DND-41 (cell line): ENCODE measurements at regions not wholly inside any gene's neighbourhood (a gene's known extent, or its start where the extent isn't known, plus 50 kb on each side); places are given as distances from the start of the nearest gene placed in this dataset.
A peak's percentile ranks its signal among the peaks of the same experiment; 100 is the strongest.

ENCODE experiments used
- ATAC-seq: fragments of 200-7000 bp; cut with Tn5 transposase; 3 replicates; pipeline ENCODE4 v1.9.1; 2021; ENCODE audit warnings: low read depth; ENCODE audit not compliant: insufficient read depth
- DNase-seq: peaks from one replicate; pipeline ENCODE4 v3.0.0-alpha.2; 2020
- H2AFZ ChIP-seq: 2 replicates; pipeline ENCODE4 v1.6.0; 2012; ENCODE audit warnings: low read depth, low read length
- H3K27ac ChIP-seq: 2 replicates; pipeline ENCODE4 v1.5.1; 2012; ENCODE audit warnings: low read length, inconsistent platforms
- H3K27me3 ChIP-seq: fragments of 200-600 bp; sonication (generic); 2 replicates; pipeline ENCODE4 v1.6.0; 2012; ENCODE audit warnings: low read length, mild to moderate bottlenecking, inconsistent platforms; ENCODE audit not compliant: insufficient read depth, poor library complexity
- H3K36me3 ChIP-seq: 2 replicates; pipeline ENCODE4 v1.5.1; 2012; ENCODE audit warnings: low read length, inconsistent platforms; ENCODE audit not compliant: insufficient read depth
- H3K4me1 ChIP-seq: 2 replicates; pipeline ENCODE4 v1.5.1; 2012; ENCODE audit warnings: mild to moderate bottlenecking, low read length; ENCODE audit not compliant: insufficient read depth
- H3K4me2 ChIP-seq: 2 replicates; pipeline ENCODE4 v1.6.0; 2012; ENCODE audit warnings: mild to moderate bottlenecking, moderate library complexity, low read length, inconsistent platforms; ENCODE audit not compliant: insufficient read depth
- H3K4me3 ChIP-seq, 2 experiments: fragments of 200-600 bp in 1 of 2; shearing (Covaris generic) in 1 of 2; 2 replicates each; pipeline ENCODE4 v1.5.1; 2012 to 2016; ENCODE audit warnings: inconsistent platforms in 2 of 2, low read length in 2 of 2, mild to moderate bottlenecking in 2 of 2, low read depth in 1 of 2, moderate library complexity in 1 of 2
- H3K79me2 ChIP-seq: 2 replicates; pipeline ENCODE4 v1.6.0; 2012; ENCODE audit warnings: low read length, inconsistent platforms; ENCODE audit not compliant: insufficient read depth
- H3K9ac ChIP-seq: 2 replicates; pipeline ENCODE4 v1.6.0; 2012; ENCODE audit warnings: low read depth, mild to moderate bottlenecking, inconsistent platforms, low read length, moderate library complexity
- H3K9me3 ChIP-seq: 2 replicates; pipeline ENCODE4 v1.5.1; 2012; ENCODE audit warnings: low read length, moderate library complexity, mild to moderate bottlenecking, inconsistent platforms; ENCODE audit not compliant: insufficient read depth, severe bottlenecking
- H4K20me1 ChIP-seq: 2 replicates; pipeline ENCODE4 v1.6.0; 2012; ENCODE audit warnings: low read length; ENCODE audit not compliant: insufficient read depth
- EZH2 ChIP-seq: IDR thresholded peaks from 3 replicates; pipeline ENCODE4 v1.6.1; 2012; ENCODE audit warnings: borderline replicate concordance, low read depth, mild to moderate bottlenecking, moderate library complexity, low read length, inconsistent platforms; ENCODE audit not compliant: severe bottlenecking
- TF ChIP-seq, protein P1 (sequence below): IDR thresholded peaks from 2 replicates; pipeline ENCODE4 v1.5.1; 2012; ENCODE audit warnings: borderline replicate concordance, low read length, moderate library complexity, mild to moderate bottlenecking; ENCODE audit not compliant: poor library complexity, severe bottlenecking; ENCODE audit errors: extremely low read depth

DNA sequence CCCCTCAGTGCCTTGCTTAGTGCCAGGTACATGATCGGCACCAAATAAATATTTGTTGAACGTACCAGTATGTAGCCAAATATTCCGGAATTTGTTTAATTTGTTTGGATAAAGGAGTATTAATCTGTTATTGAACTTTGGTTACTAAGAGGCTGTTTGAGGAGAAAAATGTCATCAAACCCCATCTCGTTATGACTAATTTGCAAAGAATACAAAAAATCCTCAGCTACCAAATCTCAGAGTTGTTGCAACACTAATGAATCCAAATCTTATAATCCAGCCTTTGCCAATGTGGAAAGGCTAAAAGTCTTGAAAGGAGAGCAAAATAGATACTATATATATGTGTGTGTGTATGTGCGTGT, 79.5 kb downstream of the KLF5 start:
- H3K27ac ChIP-seq, result no peak overlapping the region
- H3K9me3 ChIP-seq, result no peaks in the 10 kb centered on the region
- H4K20me1 ChIP-seq, result no peaks in the 10 kb centered on the region
- no peaks in the 10 kb centered on the region for H3K79me2 ChIP-seq
- H3K4me2 ChIP-seq, result no peak overlapping the region
- no peak overlapping the region for H3K4me3 ChIP-seq
- ATAC-seq (no peak), DNase-seq (no peak)
- H3K4me1 ChIP-seq, result no peaks in the 10 kb centered on the region
- no peaks in the 10 kb centered on the region for H3K27me3 ChIP-seq
- TF ChIP-seq EZH2, result no peak
- TF ChIP-seq, protein P1, sequence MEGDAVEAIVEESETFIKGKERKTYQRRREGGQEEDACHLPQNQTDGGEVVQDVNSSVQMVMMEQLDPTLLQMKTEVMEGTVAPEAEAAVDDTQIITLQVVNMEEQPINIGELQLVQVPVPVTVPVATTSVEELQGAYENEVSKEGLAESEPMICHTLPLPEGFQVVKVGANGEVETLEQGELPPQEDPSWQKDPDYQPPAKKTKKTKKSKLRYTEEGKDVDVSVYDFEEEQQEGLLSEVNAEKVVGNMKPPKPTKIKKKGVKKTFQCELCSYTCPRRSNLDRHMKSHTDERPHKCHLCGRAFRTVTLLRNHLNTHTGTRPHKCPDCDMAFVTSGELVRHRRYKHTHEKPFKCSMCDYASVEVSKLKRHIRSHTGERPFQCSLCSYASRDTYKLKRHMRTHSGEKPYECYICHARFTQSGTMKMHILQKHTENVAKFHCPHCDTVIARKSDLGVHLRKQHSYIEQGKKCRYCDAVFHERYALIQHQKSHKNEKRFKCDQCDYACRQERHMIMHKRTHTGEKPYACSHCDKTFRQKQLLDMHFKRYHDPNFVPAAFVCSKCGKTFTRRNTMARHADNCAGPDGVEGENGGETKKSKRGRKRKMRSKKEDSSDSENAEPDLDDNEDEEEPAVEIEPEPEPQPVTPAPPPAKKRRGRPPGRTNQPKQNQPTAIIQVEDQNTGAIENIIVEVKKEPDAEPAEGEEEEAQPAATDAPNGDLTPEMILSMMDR, result no peak
- no peak overlapping the region for H3K9ac ChIP-seq
- no peak overlapping the region for H2AFZ ChIP-seq
- no peaks in the 10 kb centered on the region for H3K36me3 ChIP-seq

GRCh38 chr13:73136776-73137175, 78.0 kb downstream of the KLF5 start:
- H4K20me1 ChIP-seq, result no peaks in the 10 kb centered on the region
- TF ChIP-seq, protein P1, result no peak
- TF ChIP-seq EZH2, result no peak
- no peak overlapping the region for H3K4me2 ChIP-seq
- no peak for DNase-seq
- H3K79me2 ChIP-seq, result no peaks in the 10 kb centered on the region
- no peaks in the 10 kb centered on the region for H3K9me3 ChIP-seq
- H3K27me3 ChIP-seq, result no peaks in the 10 kb centered on the region
- no peaks in the 10 kb centered on the region for H3K4me1 ChIP-seq
- no peak overlapping the region for H3K9ac ChIP-seq
- no peak overlapping the region for H2AFZ ChIP-seq
- H3K27ac ChIP-seq, result no peak overlapping the region
- no peak for ATAC-seq
- H3K36me3 ChIP-seq, result no peaks in the 10 kb centered on the region
- no peak overlapping the region for H3K4me3 ChIP-seq

- Histone ChIP-seq H3K27ac (no peak overlapping the region), H3K4me2 (no peak overlapping the region), H4K20me1 (no peaks in the 10 kb centered on the region), H3K4me1 (no peaks in the 10 kb centered on the region), H3K79me2 (no peaks in the 10 kb centered on the region), H3K9ac (no peak overlapping the region), H3K4me3 (no peak overlapping the region), H3K9me3 (no peaks in the 10 kb centered on the region), H3K36me3 (no peaks in the 10 kb centered on the region), H2AFZ (no peak overlapping the region), H3K27me3 (no peaks in the 10 kb centered on the region)
- TF ChIP-seq EZH2, result no peak
- TF ChIP-seq, protein P1, result no peak
- ATAC-seq, result no peak
- no peak for DNase-seq
Observed at GRCh38 chr13:73133531-73133930, 74.7 kb downstream of the KLF5 start.

- Histone ChIP-seq H3K36me3 (no peaks in the 10 kb centered on the region), H2AFZ (no peak overlapping the region), H3K9ac (no peak overlapping the region), H3K4me1 (no peaks in the 10 kb centered on the region), H4K20me1 (no peaks in the 10 kb centered on the region), H3K27me3 (no peaks in the 10 kb centered on the region), H3K79me2 (no peaks in the 10 kb centered on the region), H3K9me3 (no peaks in the 10 kb centered on the region), H3K27ac (no peak overlapping the region), H3K4me3 (no peak overlapping the region), H3K4me2 (no peak overlapping the region)
- TF ChIP-seq, protein P1, result peak; percentile 11
- no peak for TF ChIP-seq EZH2
- no peak for ATAC-seq
- no peak for DNase-seq
Observed at GRCh38 chr13:73131247-73131646, 72.4 kb downstream of the KLF5 start.
